OCI-LY1 (cell line): ENCODE measurements at regions not wholly inside any gene's neighbourhood (a gene's known extent, or its start where the extent isn't known, plus 50 kb on each side); places are given as distances from the start of the nearest gene placed in this dataset.

Source experiments
- H2AFZ ChIP-seq: fragments of 200-600 bp; sonication (generic), shearing (Covaris generic); 2 replicates; pipeline ENCODE4 v1.6.0; 2014; ENCODE audit warnings: antibody characterized with exemption, mild to moderate bottlenecking, low read length
- H3F3A ChIP-seq: fragments of 200-600 bp; sonication (generic), shearing (Covaris generic); 2 replicates; pipeline ENCODE4 v1.6.0; 2014; ENCODE audit warnings: mild to moderate bottlenecking, antibody characterized with exemption, low read length, moderate library complexity; ENCODE audit not compliant: insufficient read depth
- H3K27ac ChIP-seq: fragments of 200-600 bp; sonication (generic); 2 replicates; pipeline ENCODE4 v1.5.1; 2014; ENCODE audit warnings: low read length, mixed run types, mild to moderate bottlenecking, low read depth; ENCODE audit not compliant: poor library complexity, severe bottlenecking
- H3K27me3 ChIP-seq: fragments of 200-600 bp; sonication (generic); 2 replicates; pipeline ENCODE4 v1.6.0; 2014; ENCODE audit warnings: antibody characterized with exemption, mild to moderate bottlenecking, low read length, moderate library complexity; ENCODE audit not compliant: insufficient read depth
- H3K36me3 ChIP-seq: fragments of 200-600 bp; sonication (generic); 2 replicates; pipeline ENCODE4 v1.6.1; 2014; ENCODE audit warnings: mild to moderate bottlenecking, antibody characterized with exemption, low read length, moderate library complexity, mixed read lengths; ENCODE audit not compliant: insufficient read depth
- H3K4me1 ChIP-seq: fragments of 200-600 bp; sonication (generic); 2 replicates; pipeline ENCODE4 v1.5.1; 2014; ENCODE audit warnings: mild to moderate bottlenecking, low read length, moderate library complexity; ENCODE audit not compliant: insufficient read depth, severe bottlenecking
- H3K4me2 ChIP-seq: fragments of 200-600 bp; sonication (generic), shearing (Covaris generic); 2 replicates; pipeline ENCODE4 v1.6.1; 2014; ENCODE audit warnings: low read length
- H3K4me3 ChIP-seq: fragments of 200-600 bp; sonication (generic); 2 replicates; pipeline ENCODE4 v1.5.1; 2014; ENCODE audit warnings: low read length, low read depth, mild to moderate bottlenecking, mixed read lengths; ENCODE audit not compliant: poor library complexity, severe bottlenecking
- H3K79me2 ChIP-seq: fragments of 200-600 bp; shearing (Covaris generic); 2 replicates; pipeline ENCODE4 v1.6.1; 2016; ENCODE audit warnings: mixed run types, low read length, mixed read lengths; ENCODE audit not compliant: insufficient read depth
- H3K9ac ChIP-seq: fragments of 200-600 bp; sonication (generic), shearing (Covaris generic); 2 replicates; pipeline ENCODE4 v1.6.1; 2014; ENCODE audit warnings: mild to moderate bottlenecking, low read length, mixed read lengths
- H3K9me2 ChIP-seq: fragments of 200-600 bp; sonication (generic), shearing (Covaris generic); 2 replicates; pipeline ENCODE4 v1.6.1; 2014; ENCODE audit warnings: low read depth, mild to moderate bottlenecking, low read length, mixed read lengths
- H3K9me3 ChIP-seq: fragments of 200-600 bp; shearing (Covaris generic); 2 replicates; pipeline ENCODE4 v1.6.1; 2014; ENCODE audit warnings: low read length, mixed read lengths
- H4K20me1 ChIP-seq: fragments of 200-600 bp; sonication (generic), shearing (Covaris generic); 2 replicates; pipeline ENCODE4 v1.6.0; 2016; ENCODE audit warnings: mild to moderate bottlenecking, low read length; ENCODE audit not compliant: insufficient read depth
- EZH2 ChIP-seq: fragments of 200-600 bp; sonication (generic), shearing (Covaris generic); IDR thresholded peaks from 2 replicates; pipeline ENCODE4 v1.8.0; 2017; ENCODE audit warnings: borderline replicate concordance, mixed run types, mild to moderate bottlenecking, antibody characterized with exemption, low read length, moderate library complexity, mixed read lengths
- TF ChIP-seq, protein P1 (sequence below): fragments of 200-600 bp; sonication (generic), shearing (Covaris generic); IDR thresholded peaks from 2 replicates; pipeline ENCODE4 v1.5.1; 2017; ENCODE audit warnings: mild to moderate bottlenecking, antibody characterized with exemption, low read length, moderate library complexity, mixed read lengths

DNA sequence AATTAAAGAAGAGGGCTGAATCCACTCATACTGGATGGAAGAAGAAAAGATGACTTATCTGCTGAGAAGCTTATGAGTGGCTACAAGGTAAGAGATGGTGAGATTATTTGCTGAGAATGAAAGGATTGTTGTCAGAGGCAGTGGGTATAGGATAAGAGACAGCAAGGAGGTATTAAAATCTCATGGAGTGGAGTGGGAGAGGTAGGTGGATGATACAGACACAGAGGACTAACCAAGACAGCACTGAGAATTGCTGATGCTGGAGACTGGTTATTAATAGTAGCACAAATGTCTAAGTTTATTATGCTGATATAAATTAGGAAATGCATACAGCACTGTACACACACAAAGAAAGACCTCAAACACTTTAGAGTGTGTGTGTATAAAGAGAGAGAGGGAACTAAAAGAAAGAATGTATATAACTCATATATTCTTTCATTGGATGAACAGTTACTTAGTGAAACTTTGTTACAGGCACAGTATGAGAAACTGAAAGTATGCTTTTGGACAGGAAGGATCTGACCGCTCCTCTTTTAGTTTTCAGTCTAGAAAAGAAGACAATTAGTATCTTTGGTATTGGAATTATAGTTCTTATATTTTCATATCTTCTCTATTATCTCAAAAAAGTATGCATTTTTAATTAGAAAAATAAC, 543.1 kb downstream of the LRFN5 start:
- Histone ChIP-seq H3K4me2 (no peak overlapping the region), H3K36me3 (no peaks in the 10 kb centered on the region), H3F3A (no peaks in the 10 kb centered on the region), H3K4me1 (no peaks in the 10 kb centered on the region), H3K9ac (no peak overlapping the region), H3K9me3 (no peaks in the 10 kb centered on the region), H3K4me3 (no peak overlapping the region), H3K79me2 (no peaks in the 10 kb centered on the region), H4K20me1 (no peaks in the 10 kb centered on the region), H3K27ac (no peak overlapping the region), H2AFZ (no peak overlapping the region), H3K9me2 (no peaks in the 10 kb centered on the region), H3K27me3 (no peaks in the 10 kb centered on the region)
- TF ChIP-seq EZH2, result no peak
- TF ChIP-seq, protein P1, sequence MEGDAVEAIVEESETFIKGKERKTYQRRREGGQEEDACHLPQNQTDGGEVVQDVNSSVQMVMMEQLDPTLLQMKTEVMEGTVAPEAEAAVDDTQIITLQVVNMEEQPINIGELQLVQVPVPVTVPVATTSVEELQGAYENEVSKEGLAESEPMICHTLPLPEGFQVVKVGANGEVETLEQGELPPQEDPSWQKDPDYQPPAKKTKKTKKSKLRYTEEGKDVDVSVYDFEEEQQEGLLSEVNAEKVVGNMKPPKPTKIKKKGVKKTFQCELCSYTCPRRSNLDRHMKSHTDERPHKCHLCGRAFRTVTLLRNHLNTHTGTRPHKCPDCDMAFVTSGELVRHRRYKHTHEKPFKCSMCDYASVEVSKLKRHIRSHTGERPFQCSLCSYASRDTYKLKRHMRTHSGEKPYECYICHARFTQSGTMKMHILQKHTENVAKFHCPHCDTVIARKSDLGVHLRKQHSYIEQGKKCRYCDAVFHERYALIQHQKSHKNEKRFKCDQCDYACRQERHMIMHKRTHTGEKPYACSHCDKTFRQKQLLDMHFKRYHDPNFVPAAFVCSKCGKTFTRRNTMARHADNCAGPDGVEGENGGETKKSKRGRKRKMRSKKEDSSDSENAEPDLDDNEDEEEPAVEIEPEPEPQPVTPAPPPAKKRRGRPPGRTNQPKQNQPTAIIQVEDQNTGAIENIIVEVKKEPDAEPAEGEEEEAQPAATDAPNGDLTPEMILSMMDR, result no peak

DNA sequence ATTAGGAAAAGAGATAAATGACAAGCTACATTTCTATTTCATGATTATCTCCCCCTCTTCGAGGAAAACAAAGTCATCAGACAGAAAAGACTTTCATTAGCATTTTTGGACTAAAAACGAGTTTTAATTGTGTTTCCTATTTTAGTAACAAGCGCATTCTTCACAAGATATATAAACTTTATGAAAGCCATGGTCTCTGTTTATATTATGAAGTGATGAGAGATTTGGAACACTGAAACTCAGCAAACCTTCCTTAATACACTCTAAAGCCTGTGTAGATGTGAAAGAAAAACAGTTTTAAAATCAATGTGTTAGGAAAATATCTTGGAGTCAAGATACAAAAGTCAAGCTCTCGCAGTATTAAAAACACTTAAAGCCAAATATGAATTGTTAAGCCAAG, 539.1 kb downstream of the LRFN5 start:
- no peaks in the 10 kb centered on the region for H4K20me1 ChIP-seq
- H2AFZ ChIP-seq, result no peak overlapping the region
- no peaks in the 10 kb centered on the region for H3F3A ChIP-seq
- H3K4me1 ChIP-seq, result no peaks in the 10 kb centered on the region
- H3K36me3 ChIP-seq, result no peaks in the 10 kb centered on the region
- H3K4me2 ChIP-seq, result no peak overlapping the region
- no peak overlapping the region for H3K4me3 ChIP-seq
- no peaks in the 10 kb centered on the region for H3K9me2 ChIP-seq
- no peaks in the 10 kb centered on the region for H3K27me3 ChIP-seq
- TF ChIP-seq, protein P1, result no peak
- TF ChIP-seq EZH2, result no peak
- H3K9ac ChIP-seq, result no peak overlapping the region
- no peaks in the 10 kb centered on the region for H3K79me2 ChIP-seq
- no peaks in the 10 kb centered on the region for H3K9me3 ChIP-seq
- H3K27ac ChIP-seq, result no peak overlapping the region

DNA sequence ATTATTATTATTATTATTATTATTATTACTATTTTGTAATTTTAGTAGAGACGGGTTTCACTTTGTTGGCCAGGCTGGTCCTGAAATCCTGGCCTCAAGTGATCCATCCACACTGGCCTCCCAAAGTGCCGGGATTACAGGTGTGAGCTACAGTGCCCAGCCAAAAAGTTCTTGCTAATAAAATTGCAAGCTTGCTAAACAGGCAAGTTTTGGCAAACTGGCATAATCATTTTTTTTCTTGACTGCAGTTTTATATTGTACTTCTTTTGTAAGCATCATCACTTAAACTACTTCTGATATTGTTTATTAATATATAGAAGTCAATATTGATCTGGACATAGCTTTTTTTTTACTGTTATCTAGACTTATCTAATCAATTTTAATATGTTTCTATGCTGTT, 536.4 kb downstream of the LRFN5 start:
- no peak overlapping the region for H2AFZ ChIP-seq
- no peaks in the 10 kb centered on the region for H3K79me2 ChIP-seq
- H4K20me1 ChIP-seq, result no peaks in the 10 kb centered on the region
- H3K9me2 ChIP-seq, result no peaks in the 10 kb centered on the region
- no peaks in the 10 kb centered on the region for H3F3A ChIP-seq
- H3K9ac ChIP-seq, result no peak overlapping the region
- H3K9me3 ChIP-seq, result no peaks in the 10 kb centered on the region
- TF ChIP-seq, protein P1, result no peak
- TF ChIP-seq EZH2, result no peak
- H3K27ac ChIP-seq, result no peak overlapping the region
- H3K4me2 ChIP-seq, result no peak overlapping the region
- H3K4me3 ChIP-seq, result no peak overlapping the region
- no peaks in the 10 kb centered on the region for H3K36me3 ChIP-seq
- H3K4me1 ChIP-seq, result no peaks in the 10 kb centered on the region
- H3K27me3 ChIP-seq, result no peaks in the 10 kb centered on the region
